ENCODE measurements at regions not wholly inside any gene's neighbourhood (a gene's known extent, or its start where the extent isn't known, plus 50 kb on each side); places are given as distances from the start of the nearest gene placed in this dataset.

DNA sequence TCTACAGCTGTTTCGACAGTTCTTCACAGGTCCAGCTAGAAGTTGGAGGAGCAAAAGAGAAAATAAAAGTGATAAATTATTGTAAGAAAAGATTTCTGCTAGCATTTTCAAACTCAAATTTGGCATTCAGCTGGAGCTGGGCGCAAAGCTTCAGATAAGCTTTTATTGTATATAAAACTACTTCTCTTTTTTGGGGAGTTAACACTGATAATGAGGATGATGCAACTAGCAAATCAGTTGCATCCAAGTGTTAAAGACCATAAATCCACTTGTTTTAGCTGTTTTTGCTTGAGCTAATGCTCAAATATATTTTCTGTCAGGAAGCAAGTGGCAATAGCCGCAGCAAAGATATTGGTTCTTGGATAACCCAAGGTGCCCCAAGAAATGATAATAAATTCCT lies 127.1 kb upstream of the PKN2 start:
- Mint-ChIP-seq H3K4me1 (ENCODE audit: low read depth, unreplicated experiment) (no peaks in the 10 kb centered on the region), H3K27ac (ENCODE audit: unreplicated experiment) (no peak overlapping the region), H3K27me3 (ENCODE audit: insufficient read depth, unreplicated experiment) (no peaks in the 10 kb centered on the region), H3K4me3 (ENCODE audit: unreplicated experiment) (no peak overlapping the region), H3K9me3 (ENCODE audit: unreplicated experiment) (no peaks in the 10 kb centered on the region), H3K36me3 (ENCODE audit: insufficient read depth, unreplicated experiment) (no peaks in the 10 kb centered on the region)
- no peaks in the 10 kb centered on the region for H3K36me3 ChIP-seq (ENCODE audit: control insufficient read depth, insufficient read depth, low read length)
- CTCF ChIA-PET: no interaction called here
- BruUV-seq (replicated peaks): no TSS peak
- H3K4me3 ChIP-seq (ENCODE audit: low read depth, low read length): no peak overlapping the region
- intact Hi-C loops (cut with micrococcal nuclease; ENCODE audit: unreplicated experiment): no loop called here
- POLR2A ChIA-PET: no interaction called here
- TF ChIP-seq, protein P1, sequence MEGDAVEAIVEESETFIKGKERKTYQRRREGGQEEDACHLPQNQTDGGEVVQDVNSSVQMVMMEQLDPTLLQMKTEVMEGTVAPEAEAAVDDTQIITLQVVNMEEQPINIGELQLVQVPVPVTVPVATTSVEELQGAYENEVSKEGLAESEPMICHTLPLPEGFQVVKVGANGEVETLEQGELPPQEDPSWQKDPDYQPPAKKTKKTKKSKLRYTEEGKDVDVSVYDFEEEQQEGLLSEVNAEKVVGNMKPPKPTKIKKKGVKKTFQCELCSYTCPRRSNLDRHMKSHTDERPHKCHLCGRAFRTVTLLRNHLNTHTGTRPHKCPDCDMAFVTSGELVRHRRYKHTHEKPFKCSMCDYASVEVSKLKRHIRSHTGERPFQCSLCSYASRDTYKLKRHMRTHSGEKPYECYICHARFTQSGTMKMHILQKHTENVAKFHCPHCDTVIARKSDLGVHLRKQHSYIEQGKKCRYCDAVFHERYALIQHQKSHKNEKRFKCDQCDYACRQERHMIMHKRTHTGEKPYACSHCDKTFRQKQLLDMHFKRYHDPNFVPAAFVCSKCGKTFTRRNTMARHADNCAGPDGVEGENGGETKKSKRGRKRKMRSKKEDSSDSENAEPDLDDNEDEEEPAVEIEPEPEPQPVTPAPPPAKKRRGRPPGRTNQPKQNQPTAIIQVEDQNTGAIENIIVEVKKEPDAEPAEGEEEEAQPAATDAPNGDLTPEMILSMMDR (IDR thresholded peaks at IDR 0.05; ENCODE audit: insufficient read depth in 1 of 2, low read depth in 1 of 2, low read length in 1 of 2, severe bottlenecking in 1 of 2, unreplicated experiment in 1 of 2): no peak
- no peak for DNase-seq
- H3K27me3 ChIP-seq (replicated peaks; ENCODE audit: control insufficient read depth, insufficient read depth, low read length): no peaks in the 10 kb centered on the region
- H3K4me1 ChIP-seq: no peaks in the 10 kb centered on the region
- H3K9me3 ChIP-seq: no peaks in the 10 kb centered on the region

DNA sequence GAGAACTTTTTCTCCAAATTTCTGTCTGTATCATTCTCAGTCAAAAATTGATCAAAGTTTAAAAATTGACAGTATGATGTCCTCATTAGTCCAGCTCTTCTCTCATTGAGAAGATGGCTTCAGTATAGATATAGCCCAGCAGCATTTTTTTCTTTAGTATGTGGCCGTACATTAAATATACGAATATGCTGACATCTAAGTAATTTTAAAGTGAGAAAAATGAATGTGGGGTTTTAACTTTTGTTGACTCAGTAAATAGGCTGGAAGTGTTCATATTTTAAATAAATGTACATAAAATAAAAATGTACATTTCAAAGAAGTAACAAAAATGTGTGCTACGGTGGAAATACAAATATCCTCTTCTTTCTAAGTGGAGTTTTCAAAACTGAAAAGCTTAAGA lies 123.5 kb upstream of the PKN2 start:
- no peak for DNase-seq

DNA sequence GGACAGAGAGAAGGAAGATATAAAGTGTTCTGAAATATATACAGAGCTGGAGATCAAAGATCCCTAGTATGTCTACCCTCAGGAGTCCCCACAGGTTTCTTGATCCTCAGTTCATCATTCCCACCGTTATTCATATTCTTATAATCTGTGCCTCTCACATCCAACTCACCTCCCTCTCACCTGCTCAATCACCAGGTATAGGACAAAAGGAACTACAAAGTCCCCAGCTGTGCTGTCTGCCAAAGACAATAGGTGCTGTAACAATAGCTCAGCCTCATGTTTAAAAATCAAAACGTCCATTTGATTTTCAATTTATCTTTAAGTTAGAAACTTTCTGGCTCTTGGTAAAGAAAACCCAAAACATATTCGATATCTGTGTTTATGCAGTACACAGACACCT lies 121.1 kb upstream of the PKN2 start:
- ChIA-PET CTCF (no interaction called here), POLR2A (no interaction called here)
- H3K27me3 ChIP-seq (replicated peaks; ENCODE audit: control insufficient read depth, insufficient read depth, low read length): no peaks in the 10 kb centered on the region
- intact Hi-C loops (cut with micrococcal nuclease; ENCODE audit: unreplicated experiment): no loop called here
- Mint-ChIP-seq H3K27me3 (ENCODE audit: insufficient read depth, unreplicated experiment) (no peaks in the 10 kb centered on the region), H3K4me3 (ENCODE audit: unreplicated experiment) (no peak overlapping the region), H3K4me1 (ENCODE audit: low read depth, unreplicated experiment) (no peaks in the 10 kb centered on the region), H3K36me3 (ENCODE audit: insufficient read depth, unreplicated experiment) (no peaks in the 10 kb centered on the region), H3K27ac (ENCODE audit: unreplicated experiment) (no peak overlapping the region), H3K9me3 (ENCODE audit: unreplicated experiment) (no peaks in the 10 kb centered on the region)
- no peaks in the 10 kb centered on the region for H3K9me3 ChIP-seq
- TF ChIP-seq, protein P1 (IDR thresholded peaks at IDR 0.05; ENCODE audit: insufficient read depth in 1 of 2, low read depth in 1 of 2, low read length in 1 of 2, severe bottlenecking in 1 of 2, unreplicated experiment in 1 of 2): no peak
- no TSS peak for BruUV-seq (replicated peaks)
- no peaks in the 10 kb centered on the region for H3K36me3 ChIP-seq (ENCODE audit: control insufficient read depth, insufficient read depth, low read length)
- H3K4me1 ChIP-seq: no peaks in the 10 kb centered on the region
- no peak for DNase-seq
- H3K4me3 ChIP-seq (ENCODE audit: low read depth, low read length): no peak overlapping the region

More for the DNA sequence above, 123.5 kb upstream of the PKN2 start:
- Mint-ChIP-seq H3K4me3 (ENCODE audit: unreplicated experiment) (no peak overlapping the region), H3K27me3 (ENCODE audit: insufficient read depth, unreplicated experiment) (no peaks in the 10 kb centered on the region), H3K9me3 (ENCODE audit: unreplicated experiment) (no peaks in the 10 kb centered on the region), H3K4me1 (ENCODE audit: low read depth, unreplicated experiment) (no peaks in the 10 kb centered on the region), H3K27ac (ENCODE audit: unreplicated experiment) (no peak overlapping the region), H3K36me3 (ENCODE audit: insufficient read depth, unreplicated experiment) (no peaks in the 10 kb centered on the region)
- H3K9me3 ChIP-seq: no peaks in the 10 kb centered on the region
- H3K4me1 ChIP-seq: no peaks in the 10 kb centered on the region
- ChIA-PET POLR2A (no interaction called here), CTCF (no interaction called here)
- intact Hi-C loops (cut with micrococcal nuclease; ENCODE audit: unreplicated experiment): no loop called here
- TF ChIP-seq, protein P1 (IDR thresholded peaks at IDR 0.05; ENCODE audit: insufficient read depth in 1 of 2, low read depth in 1 of 2, low read length in 1 of 2, severe bottlenecking in 1 of 2, unreplicated experiment in 1 of 2): no peak
- H3K27me3 ChIP-seq (replicated peaks; ENCODE audit: control insufficient read depth, insufficient read depth, low read length): no peaks in the 10 kb centered on the region
- H3K4me3 ChIP-seq (ENCODE audit: low read depth, low read length): no peak overlapping the region
- H3K36me3 ChIP-seq (ENCODE audit: control insufficient read depth, insufficient read depth, low read length): no peaks in the 10 kb centered on the region
- no TSS peak for BruUV-seq (replicated peaks)

Data from Caco-2 (cell line).